Gastroesophageal sphincter (tissue), 3 donors: ENCODE measurements at regions not wholly inside any gene's neighbourhood (a gene's known extent, or its start where the extent isn't known, plus 50 kb on each side); places are given as distances from the start of the nearest gene placed in this dataset.

Experiments used
- CTCF ChIP-seq, 4 experiments: fragments of 200-600 bp in 2 of 4; fragments of 450-650 bp in 2 of 4; sonication (generic) in 1 of 4; IDR thresholded peaks; one replicate each; pipeline ENCODE4 v1.5.1; 2017 to 2019; ENCODE audit warnings: antibody characterized with exemption in 4 of 4, mild to moderate bottlenecking in 2 of 4, moderate library complexity in 2 of 4
- POLR2A ChIP-seq, 2 donors: fragments of 450-650 bp; IDR thresholded peaks; one replicate each; pipeline ENCODE4 v1.6.1; 2017; ENCODE audit warnings: antibody characterized with exemption in 2 of 2, mild to moderate bottlenecking in 2 of 2, moderate library complexity in 1 of 2

- TF ChIP-seq POLR2A (IDR thresholded peaks at IDR 0.05) (no peak), CTCF (IDR thresholded peaks at IDR 0.05) (no peak)
Observed at GRCh38 chr7:115208710-115209560, 287.0 kb downstream of the MDFIC start.
